ENCODE measurements at regions not wholly inside any gene's neighbourhood (a gene's known extent, or its start where the extent isn't known, plus 50 kb on each side); places are given as distances from the start of the nearest gene placed in this dataset.

DNA sequence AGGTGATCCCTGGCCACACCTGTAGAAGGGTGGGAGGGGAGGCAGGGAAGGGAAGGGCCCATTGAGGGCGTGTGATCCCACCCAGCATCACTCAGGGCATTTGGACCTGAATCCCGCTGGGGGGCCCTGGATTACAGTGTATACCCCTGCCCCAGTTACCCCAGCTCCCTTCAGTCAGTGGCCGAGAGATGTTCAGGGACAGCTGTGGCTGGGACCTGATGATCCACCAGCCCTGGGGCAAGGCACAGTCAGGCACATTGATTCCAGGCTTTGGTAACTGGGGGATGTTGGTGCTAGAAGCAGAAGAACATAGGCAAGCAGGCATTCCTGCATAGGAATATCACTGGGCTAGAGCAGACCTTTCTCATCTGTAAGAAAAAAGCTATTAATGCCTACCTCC lies 170.3 kb downstream of the FOXL1 start:
- DNase-seq: no peak

DNA sequence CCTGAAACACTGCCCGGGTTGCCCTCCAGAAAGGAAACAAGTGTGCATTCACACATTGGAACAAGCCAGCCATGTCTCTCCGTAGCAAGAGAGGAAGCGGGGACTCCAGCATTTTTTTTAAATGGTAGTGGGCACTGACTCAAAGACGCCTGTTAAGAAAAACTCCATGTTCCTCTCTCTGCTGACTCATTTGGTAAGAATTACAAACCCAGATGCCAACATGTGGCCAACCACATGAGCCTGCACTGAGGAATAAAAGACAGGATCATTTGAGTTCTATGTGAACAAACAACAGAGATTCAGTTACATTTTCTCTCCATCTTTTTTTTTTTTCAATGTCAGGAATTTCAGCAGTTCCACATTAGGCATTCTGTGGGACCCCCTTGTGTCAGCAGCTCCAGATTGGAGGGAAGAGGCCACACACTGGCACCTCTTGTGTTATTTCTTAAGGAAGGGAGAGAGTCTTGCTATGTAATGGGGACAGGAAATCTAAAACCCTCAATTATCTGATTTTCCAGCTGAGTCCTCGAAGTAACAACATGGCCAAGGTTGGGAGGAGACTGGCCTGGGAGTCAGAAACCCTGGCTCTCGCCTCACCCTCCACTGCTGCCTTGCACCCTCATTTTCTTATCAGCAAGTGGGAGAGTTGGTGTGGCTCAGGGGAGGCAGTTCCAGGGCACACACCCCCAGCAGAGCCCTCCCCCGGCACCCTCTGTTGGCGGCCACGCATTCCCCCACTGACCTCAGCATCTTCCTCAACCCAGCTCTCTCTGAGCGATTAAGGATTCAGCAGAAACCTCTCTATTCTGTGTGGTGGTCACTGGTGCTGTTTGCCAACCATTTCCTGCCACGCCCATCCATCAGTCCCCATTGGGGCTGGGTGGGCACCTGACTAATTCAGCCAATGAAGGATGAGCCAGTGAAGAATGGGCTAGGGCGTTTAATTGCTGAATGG lies 173.0 kb downstream of the FOXL1 start:
- no peak for DNase-seq

DNA sequence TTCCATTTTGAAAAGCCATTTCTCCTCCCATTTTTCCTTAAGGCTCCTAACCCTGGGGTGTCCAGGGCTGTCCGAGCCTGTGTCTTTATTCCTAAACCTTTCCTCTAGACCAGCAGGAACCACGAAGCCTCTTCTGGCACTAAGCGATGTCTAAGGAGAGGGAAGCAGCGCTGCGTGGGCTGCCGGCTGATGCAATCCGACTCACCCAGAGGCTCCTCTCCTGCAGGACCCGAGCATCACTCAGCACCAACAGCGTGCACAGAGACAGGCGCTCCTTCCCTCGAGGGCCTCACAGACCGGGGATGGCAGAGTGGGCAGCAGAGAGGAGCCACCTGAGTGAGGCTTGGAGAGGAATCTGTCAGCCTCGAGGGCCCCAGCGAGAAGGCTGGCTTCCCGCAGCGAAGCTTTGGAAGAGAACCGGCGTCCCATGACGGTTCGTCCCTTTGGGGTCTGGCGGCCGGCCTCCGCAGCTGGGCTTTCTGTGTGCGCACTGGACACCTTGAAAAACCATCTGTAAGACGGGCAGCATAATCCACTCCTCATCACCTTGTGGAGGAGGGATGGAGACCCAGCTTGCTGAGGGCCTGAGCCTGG lies 174.3 kb downstream of the FOXL1 start:
- DNase-seq: no peak

DNA sequence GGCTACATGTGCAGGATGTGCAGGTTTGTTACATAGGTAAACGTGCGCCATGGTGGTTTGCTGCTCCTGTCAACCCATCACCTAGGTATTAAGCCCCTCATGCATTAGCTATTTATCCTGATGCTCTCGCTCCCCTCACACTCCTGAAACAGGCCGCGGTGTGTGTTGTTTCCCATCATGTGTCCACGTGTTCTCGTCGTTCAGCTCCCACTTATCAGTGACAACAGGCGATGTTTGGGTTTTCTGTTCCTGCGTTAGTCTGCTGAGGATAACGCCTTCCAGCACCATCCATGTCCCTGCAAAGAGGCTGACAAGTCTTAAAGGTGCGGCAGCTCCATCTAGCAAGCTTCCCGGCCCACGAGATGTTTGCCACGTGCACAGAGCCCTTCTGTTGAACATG lies 175.1 kb downstream of the FOXL1 start:
- DNase-seq: no peak

DNA sequence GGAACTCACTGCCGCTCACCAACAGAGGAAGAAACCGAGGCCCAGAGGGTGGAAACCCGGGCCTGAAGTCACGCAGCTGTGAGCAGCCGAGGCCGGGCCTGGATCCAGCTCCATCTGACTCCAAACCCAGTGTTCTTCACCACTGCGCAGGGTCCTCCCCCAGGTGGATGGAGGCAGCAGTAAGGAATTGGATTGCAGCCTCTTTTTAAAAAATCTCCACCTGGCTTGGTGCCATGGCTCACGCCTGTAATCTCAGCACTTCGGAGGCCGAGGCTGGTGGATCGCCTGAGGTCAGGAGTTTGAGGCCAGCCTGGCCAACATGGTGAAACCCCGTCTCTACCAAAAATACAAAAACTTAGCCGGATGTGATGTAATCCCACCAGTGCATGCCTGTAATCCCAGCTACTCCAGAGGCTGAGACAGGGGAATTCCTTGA lies 177.2 kb downstream of the FOXL1 start:
- no peak for DNase-seq

DNA sequence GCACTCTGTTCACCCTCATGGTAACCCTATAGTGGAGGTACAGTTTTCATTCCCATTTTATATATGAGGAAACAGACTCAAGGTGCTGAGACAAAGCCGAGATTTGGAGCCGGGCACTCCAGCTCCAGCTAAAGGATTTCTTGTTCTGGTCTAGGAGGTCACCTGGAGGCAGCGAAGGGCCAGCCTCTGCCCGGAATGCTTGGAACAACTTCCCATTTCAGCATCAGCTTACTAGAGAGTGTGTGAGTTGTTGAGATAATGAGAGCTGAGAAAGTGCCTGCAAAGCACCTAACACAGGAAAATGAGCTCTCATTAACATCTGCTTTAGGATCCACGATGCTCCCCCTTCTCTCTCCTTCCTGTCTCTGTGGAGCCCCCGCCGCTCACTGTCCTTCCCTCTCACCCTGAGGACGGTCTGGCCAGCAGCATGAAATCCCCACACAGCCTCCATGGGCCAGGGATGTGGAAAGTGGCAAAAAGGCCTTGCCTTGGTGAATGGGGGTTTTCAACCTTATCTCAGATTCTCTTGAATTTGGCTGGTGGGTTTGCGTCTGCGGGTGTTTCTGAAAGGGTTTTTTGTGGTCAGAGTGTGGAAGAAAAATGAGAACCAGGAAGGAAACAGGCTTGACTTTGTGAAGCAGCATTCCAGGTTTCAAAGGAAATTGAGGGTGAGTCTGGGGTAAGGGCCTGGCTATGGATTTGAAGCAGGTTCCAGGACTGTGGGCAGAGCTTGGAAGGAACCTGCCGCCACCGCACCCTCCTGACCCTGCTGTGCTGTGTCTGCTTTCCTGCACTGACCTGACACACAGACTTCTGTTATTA lies 178.7 kb downstream of the FOXL1 start:
- DNase-seq: no peak

DNA sequence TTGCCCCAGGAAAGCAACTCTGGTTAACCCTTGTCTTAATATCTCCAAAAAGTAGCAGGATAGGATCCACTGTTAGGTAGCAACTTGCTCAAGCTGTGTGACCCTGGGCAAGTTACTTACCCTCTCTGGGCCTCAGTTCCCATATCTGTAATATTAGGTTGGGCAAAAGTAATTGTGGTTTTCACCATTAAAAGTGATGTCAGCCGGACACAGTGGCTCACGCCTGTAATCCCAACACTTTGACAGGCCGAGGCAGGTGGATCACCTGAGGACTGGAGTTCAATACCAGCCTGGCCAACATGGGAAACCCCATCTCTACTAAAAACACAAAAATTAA lies 179.3 kb downstream of the FOXL1 start:
- DNase-seq: no peak

DNA sequence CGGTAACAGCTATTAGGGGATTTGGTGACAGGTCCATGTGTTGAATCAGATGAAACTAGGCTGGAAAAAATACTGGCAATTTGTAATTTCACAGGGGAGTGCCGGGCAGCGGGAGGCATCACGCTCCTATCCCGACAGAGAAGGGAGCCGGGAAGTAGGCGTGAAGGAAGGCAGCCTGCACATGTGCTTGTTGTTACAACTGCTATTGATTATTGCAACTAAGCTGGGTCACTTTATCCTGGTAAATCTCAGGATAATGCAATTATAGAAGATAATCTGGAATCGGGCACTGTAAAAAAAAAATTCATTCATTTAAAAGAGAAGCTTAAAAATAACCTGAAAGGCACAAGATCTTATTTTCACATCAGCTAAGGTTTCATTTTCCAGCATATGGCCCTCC lies 180.6 kb downstream of the FOXL1 start:
- no peak for DNase-seq

DNA sequence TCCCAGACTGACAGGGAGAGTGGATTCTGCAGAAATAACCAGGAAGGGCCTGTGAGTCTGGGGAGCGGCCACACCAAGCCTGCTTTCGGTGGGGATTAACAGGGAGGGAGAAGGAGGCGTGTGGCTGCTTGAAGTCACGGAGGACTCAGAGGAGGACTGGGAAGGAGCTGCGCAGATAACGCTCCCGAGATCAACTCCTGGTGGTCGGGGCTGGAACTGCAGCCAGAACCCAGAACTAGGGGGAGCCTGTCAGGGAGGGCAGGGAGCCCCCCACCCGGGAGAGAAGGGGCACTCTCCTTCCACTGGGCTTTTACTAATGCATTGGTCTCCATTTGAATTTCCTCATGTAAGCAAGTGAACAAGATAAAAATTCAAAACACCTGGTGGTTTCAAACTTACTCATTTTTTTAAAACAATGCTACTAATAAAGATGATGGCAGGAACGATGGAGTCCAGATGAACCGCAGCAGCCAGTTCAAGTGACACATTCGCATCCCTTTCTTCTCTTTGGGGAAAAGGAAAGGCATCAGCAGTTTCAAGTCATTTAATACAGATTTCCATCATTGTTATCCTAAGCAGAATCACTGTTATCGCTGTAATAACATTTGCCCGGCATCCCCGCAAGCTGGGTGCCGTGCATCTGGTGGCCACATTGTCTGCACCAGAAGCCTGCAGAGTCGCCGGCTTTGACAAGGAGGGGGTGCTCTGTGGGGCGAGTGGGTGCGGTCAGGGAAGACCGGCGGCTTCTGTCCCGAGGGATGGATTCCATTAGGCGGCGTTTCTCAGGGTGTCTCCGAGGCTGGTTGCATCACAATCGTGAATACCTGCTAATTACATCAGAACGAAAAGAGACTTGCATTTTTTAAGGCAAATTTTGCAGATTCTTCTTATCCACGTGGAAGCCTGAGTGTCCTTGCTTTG lies 183.0 kb downstream of the FOXL1 start:
- peak in 1 of 2 donors; percentile 29 for DNase-seq

DNA sequence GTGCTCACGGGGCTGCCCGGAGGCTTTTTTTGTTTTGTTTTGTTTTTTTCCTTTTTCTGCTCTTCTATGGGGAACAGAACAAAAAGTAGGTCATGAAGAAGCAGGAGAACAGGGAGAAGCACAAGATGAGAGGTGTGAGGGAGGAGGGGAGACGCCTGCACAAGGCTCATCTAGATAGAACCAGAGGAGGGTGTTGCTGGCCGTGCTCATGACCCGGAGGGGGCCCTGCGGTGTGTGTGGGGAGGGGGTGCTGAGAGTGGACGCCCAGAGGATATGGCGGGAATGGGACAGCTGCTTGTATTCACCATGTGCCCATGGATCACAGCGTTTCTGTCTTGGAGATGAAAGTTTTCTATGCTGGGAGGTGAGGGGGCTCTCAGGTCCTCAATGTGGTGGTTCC lies 183.7 kb downstream of the FOXL1 start:
- DNase-seq: no peak

DNA sequence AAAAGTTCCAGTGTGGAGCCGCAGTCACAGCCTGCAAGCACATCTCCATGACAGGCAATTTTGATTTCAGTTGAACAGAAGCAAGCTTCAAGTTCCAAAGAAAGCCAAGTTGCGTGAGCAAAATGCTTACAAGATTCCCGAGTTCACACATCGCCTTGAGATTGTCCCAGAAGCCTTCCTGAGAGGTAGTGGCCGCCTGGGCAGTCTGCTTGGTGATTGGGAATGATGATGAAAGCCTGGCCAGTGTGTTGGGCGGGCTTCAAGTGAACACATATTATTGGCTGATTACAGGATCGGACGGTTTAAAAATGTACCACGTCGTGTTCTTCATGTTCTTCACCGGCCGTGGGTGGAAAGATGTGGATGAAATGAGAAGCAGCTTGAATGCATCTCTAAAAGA lies 185.5 kb downstream of the FOXL1 start:
- no peak for DNase-seq

DNA sequence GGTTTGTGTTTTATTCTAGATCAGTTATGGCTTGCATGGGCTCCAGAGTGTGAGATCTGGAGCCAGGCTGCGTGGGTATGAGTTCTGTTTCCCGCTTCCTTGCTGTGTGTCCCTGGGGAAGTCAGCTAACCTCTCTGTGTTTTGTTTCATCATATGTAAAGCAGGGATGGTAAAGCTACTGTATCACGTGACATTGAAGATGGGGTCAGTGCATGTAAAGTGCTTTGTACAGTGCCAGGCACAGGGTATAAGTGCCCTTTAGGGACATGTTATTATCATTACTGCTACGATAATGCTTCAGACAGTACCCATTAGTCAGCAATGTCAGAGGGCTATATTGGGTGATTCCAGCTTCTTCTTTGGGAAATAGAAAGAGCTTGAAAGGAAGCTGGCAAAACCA lies 186.2 kb downstream of the FOXL1 start:
- DNase-seq: no peak

DNA sequence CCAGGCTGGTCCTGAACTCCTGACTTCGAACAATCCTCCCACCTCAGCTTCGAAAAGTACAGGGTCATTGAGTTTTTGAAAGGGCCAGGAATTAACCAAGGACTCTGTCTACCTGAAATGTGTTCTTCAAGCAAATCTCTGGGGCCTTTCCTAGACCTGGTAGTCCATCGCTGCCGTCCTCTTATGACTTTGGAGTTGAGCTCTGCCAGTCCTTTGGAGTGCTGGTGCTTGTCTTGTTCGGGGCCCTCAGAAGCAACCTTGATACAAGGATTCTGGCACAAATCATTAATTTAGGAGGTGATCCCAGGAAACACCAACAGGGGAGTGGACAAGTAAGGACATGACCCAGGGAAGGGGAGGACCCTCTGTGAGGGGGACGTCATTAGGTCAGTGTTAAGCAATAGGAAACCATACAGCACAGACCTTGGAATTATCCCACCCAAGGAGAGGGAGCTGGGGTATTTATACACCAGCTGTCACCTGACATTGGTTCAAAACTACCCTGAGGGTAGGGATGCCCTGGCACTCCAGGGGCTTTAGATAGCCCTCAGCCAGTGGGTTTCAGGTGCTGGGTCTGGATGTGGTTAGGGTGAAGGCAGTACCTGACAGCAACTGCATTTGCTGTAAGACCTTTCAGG lies 187.2 kb downstream of the FOXL1 start:
- DNase-seq: no peak

DNA sequence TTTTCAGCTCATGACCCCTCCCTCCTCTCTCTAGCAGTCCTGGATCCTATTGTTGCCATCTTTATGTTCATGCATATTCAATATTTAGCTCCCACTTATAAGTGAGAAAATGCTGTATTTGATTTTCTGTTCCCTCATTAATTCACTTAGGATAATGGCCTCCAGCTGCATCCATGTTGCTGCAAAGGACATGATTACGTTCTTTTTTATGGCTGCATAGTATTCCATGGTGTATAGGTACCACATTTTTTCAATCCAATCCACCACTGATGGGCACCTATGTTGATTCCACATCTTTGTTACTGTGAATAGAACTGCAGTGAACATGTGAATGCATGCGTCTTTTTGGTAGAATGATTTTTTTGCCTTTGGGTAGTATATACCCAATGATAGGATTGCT lies 188.4 kb downstream of the FOXL1 start:
- DNase-seq: no peak

DNA sequence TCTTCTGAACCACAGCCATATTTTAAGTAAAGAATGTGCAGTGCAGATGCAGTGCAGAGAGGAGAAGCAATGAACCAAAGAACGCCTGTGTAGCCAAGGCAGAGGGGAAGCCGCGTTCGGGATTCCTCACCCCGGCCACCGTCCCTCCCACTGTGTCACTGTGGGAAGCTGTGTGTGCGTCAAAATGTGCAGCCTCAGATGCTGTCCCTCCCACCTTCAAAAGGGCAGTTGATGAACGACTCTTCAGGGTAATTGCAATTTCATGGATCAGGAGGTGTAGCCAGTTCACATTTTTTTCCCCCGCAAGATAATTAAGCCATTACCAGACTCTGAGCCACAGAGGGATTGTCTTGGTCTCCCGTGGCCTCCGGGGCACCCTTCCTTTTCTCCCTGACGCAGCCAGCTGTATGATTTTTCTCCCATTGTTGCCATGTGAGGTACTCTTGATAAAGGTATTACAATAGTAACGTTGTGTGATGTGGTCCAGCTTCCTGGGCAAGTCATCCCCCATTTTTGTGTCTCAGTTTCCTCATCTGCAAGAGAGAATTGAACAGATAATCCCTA lies 190.0 kb downstream of the FOXL1 start:
- no peak for DNase-seq

DNA sequence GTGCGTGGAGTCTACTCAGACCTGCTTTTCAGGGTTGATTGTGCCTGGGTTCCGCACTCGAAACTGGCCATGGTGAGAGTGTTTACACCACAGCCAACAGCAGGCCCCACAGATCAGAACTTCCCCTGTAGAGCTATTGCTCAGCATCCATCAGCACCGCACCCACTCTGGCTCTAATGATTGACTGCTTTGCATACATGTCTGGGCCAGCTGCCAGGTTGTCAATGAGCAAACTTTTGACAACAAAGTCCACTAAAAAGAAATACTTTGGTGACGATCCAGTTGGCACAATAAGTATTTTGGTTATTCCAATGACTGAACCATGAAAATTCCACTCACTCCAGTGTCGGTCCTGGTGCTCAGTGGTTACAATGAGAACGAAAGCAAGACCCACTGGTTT lies 190.7 kb downstream of the FOXL1 start:
- no peak for DNase-seq

DNA sequence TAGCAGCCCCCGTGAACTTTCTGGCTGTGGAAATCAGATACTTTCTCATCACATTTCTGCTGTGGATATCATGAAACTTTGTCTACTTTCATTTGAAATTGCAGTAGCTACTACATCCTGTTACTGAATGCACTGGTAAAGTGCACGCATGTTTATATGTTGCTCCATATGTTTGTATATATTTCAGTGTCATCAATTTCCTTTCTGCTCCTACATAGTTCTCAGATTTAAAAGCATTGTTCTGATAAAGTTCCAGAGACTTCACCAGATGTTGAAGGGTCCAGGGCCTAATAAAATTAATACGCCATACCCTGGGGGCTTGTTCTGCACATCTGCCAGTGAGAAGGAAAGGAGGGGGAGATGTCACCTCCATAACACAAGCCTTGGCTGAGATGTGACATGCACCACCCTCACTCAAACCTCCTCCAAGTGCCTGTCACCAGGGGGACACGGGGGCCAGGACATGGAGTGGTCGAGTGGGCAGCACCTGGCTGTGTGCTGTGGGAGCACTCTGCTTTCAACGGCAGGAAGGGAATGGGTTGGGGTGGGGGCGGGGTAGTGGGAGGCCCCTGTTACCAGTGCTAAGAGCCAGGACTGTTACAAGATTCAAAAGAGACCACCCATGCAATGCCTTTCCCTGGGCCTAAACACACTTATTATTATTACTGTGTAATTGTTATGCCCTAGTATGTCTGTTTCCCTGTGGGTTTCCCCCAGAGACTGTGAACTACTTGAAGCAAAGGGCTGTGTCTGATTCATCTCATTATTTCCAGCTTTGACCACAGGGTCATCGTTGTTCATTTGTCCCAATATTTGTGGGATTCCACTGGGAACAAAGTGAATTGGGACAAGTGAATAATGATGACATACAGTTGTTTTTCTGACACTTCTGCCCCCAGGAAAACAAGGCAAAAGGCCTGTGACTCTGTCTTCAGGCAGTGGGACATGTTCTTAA lies 193.4 kb downstream of the FOXL1 start:
- no peak for DNase-seq

DNA sequence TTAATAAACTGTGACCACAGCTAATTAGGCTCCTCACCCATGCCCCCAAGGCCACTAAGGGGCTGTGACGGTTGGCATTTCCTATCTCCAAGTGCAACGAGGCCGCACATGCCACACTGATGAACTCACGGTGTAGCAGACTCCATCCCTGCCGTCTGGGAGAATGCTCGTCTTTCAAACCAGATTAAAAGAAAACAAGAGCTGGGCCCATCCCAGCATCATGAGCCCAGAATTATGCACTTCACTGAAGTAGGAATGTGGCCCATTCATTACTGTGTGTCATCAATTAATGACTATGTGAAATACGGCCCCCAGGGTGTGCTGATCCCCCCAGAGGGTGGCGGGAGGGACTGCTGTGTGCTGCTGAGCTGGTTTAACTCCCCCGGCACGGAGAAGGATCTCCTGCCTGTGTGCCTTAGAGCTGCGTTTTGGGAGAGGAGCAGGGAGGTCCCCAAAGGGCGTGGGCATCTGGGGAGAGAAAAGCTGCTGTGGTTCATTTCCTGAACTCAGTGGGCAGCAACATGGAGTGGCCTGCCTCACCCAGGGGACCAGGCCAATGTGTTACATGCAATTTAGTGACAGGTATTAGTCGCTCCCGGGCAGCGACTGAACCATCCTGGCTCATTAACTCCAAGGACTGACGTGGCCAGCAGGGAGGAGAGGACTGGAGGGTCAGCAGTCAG lies 194.5 kb downstream of the FOXL1 start:
- no peak for DNase-seq

DNA sequence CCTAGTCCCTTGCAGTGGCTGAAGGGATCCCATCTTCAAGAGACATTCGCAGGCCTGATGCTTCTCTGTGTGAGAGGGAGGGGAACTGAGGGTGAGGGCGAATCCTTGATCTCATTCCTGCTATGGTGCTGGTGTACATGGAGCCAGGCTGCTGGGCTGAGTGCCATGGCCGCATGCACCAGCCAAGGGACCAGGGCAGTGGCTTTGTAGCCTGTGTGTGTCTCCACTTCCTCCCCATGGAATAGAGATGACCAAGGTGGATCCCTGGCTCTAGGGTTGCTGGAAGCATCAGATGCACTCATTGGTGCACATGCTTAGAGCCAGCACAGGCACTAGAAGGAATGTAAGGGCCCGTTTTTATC lies 195.0 kb downstream of the FOXL1 start:
- no peak for DNase-seq

DNA sequence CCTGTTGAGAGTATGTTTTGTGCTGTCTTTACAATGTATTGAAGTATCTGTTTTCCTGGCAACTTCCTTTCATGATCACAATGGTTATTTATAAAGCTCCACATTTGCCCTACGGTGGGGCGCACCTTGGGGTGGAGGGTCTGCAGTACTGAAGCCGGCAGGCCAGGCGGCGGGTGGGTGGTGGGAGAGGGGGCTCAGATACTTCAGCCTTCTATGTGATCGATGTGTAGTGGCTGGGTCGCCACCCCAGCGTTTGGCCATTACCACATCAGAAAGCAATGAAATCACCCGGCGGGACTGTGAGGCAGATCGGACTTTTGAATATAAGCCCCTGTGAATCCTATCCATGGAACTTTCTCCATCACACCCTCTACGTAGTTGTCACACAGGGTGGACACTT lies 196.6 kb downstream of the FOXL1 start:
- DNase-seq: no peak

Data from CD4-positive, alpha-beta T cell treated with Interferon alpha-2 for 1 hour (primary cell).